Kidney (tissue), 13 donors: ENCODE measurements at regions not wholly inside any gene's neighbourhood (a gene's known extent, or its start where the extent isn't known, plus 50 kb on each side); places are given as distances from the start of the nearest gene placed in this dataset.

Experiments used
- DNase-seq, 5 donors: peaks; one replicate each; pipeline ENCODE4 v3.0.0-alpha.2; 2013 to 2020
- FAIRE-seq: peaks from 2 replicates; lab custom pipeline; 2012; peaks lifted over from hg19 to GRCh38; lab: Jason Lieb, UNC
- H3K27ac ChIP-seq, 2 donors: one replicate each; pipeline ENCODE4 v1.7.0; 2013; ENCODE audit warnings: low read depth in 2 of 2, low read length in 2 of 2, inconsistent platforms in 1 of 2
- H3K27me3 ChIP-seq: one replicate; pipeline ENCODE4 v1.7.1; 2013; ENCODE audit warnings: low read length, inconsistent platforms; ENCODE audit not compliant: control insufficient read depth, insufficient read depth
- H3K36me3 ChIP-seq, 3 donors: one replicate each; pipeline versions ENCODE4 v1.7.0 to v1.7.1; 2013; ENCODE audit warnings: low read length in 3 of 3, control low read depth in 1 of 3, inconsistent platforms in 1 of 3; ENCODE audit not compliant: insufficient read depth in 3 of 3, control insufficient read depth in 2 of 3
- H3K4me1 ChIP-seq, 3 donors: one replicate each; pipeline versions ENCODE4 v1.7.0 to v1.7.1; 2013; ENCODE audit warnings: low read length in 3 of 3, inconsistent platforms in 1 of 3, low read depth in 1 of 3; ENCODE audit not compliant: control insufficient read depth in 2 of 3, insufficient read depth in 2 of 3
- H3K4me3 ChIP-seq, 3 donors: one replicate each; pipeline versions ENCODE4 v1.7.0 to v1.8.1; 2013; ENCODE audit warnings: low read length in 3 of 3, control low read depth in 1 of 3, inconsistent platforms in 1 of 3
- H3K9ac ChIP-seq, 3 donors: one replicate each; pipeline versions ENCODE4 v1.7.0 to v1.7.1; 2013; ENCODE audit warnings: low read length in 3 of 3, control low read depth in 1 of 3, inconsistent platforms in 1 of 3
- H3K9me3 ChIP-seq, 3 donors: one replicate each; pipeline versions ENCODE4 v1.7.0 to v1.7.1; 2013; ENCODE audit warnings: low read length in 3 of 3, control low read depth in 1 of 3, inconsistent platforms in 1 of 3; ENCODE audit not compliant: control insufficient read depth in 2 of 3, insufficient read depth in 1 of 3
- intact Hi-C: fragments of 100-400 bp; cut with DNase I; formaldehyde crosslinking; loops from one replicate; pipeline ENCODE4 v1.11.1; 2022
- TF ChIP-seq, protein P1 (sequence below): IDR thresholded peaks from 3 replicates; pipeline ENCODE4 v1.5.1; 2012; ENCODE audit warnings: mild to moderate bottlenecking, moderate library complexity, borderline replicate concordance; ENCODE audit not compliant: insufficient read depth; ENCODE audit errors: extremely low read depth
- donor health status: control.
- donor health status: control.
- donor health status: control.
- donor health status: control.
- donor health status: control.
- donor health status: DM: yes; HTN: yes; CAD: no.
- donor health status: Normal renal cell carcinoma (clear cell type).

DNA sequence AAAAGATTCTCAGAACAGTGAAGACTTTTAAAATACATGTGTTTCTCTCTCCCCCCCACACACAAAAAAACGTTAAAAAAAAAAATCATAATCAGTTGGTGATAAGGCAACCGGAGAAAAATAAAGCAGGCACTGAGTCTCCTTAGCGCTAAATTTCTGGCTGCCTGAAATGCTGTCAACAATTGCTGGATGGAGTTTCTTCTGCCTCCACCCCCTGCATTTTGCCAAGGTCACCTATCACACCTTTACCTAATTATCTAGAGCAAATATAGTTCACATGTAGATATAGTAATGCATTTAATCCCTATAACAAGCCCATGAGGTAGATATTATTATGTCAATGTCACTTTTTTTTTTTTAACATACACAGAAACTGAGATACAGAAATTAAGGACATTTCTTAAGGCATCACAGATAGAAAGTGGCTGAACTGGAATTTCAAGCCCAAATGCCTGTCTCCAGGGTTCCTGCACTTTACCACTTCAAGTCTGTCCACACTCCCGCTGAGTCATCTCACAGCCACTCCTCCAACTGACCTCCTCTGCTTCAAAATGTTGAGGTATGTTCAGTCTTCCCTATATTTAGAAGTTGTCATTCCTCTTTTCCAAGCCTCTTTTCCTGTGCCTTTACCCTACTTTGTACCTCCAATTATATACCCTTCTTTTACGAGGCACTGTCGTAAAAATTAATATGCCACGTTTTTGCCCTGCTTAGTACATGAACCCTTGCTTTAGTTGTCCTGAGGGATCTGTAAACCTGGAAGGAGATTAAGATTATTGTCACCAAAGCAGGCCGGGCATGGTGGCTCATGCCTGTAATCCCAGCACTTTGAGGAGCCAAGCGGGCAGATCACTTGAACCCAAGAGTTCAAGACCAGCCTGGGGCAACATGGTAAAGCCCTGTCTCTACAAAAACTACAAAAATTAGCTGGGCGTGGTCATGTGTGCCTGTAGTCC is 72.8 kb upstream of the MPP7 start:
- intact Hi-C loops = no loop called here
- Histone ChIP-seq H3K4me3 (no peak overlapping the region), H3K36me3 (no peaks in the 10 kb centered on the region), H3K9me3 (no peaks in the 10 kb centered on the region), H3K4me1 (no peaks in the 10 kb centered on the region), H3K27me3 (no peaks in the 10 kb centered on the region), H3K9ac (no peak overlapping the region), H3K27ac (no peak overlapping the region)
- DNase-seq (no peak), FAIRE-seq (no peak)
- TF ChIP-seq, protein P1, sequence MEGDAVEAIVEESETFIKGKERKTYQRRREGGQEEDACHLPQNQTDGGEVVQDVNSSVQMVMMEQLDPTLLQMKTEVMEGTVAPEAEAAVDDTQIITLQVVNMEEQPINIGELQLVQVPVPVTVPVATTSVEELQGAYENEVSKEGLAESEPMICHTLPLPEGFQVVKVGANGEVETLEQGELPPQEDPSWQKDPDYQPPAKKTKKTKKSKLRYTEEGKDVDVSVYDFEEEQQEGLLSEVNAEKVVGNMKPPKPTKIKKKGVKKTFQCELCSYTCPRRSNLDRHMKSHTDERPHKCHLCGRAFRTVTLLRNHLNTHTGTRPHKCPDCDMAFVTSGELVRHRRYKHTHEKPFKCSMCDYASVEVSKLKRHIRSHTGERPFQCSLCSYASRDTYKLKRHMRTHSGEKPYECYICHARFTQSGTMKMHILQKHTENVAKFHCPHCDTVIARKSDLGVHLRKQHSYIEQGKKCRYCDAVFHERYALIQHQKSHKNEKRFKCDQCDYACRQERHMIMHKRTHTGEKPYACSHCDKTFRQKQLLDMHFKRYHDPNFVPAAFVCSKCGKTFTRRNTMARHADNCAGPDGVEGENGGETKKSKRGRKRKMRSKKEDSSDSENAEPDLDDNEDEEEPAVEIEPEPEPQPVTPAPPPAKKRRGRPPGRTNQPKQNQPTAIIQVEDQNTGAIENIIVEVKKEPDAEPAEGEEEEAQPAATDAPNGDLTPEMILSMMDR = no peak

DNA sequence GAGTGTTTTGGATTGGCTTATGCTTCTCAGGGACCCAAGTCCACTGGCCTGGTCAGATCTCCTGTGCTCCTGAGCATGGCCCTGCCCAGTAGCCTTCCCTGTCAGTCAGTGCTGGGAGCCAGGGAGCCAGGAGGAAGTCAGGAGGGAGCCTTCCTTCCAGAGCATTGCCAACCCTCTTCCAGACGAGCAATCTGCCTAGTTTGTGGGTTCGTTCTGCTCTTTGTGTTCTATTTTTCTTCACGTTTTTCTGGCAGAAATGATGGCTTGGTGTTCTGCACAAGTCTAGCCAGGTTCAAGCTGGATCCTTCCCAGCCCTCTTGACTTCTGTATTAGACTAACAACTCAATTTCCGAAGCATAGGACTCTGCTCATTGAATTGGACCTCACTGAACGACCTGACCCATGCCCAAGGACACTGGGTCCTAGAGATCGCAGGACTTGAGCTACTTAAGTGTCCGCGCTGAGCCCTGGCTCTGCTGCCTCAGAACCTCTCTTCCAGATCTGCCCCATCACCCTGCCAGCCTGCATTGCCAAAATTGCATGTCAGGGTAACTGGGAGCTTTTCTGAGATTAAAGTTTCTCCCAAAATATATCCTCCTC is 76.2 kb upstream of the MPP7 start:
- Histone ChIP-seq H3K9me3 (no peaks in the 10 kb centered on the region), H3K27ac (no peak overlapping the region), H3K27me3 (no peaks in the 10 kb centered on the region), H3K4me1 (no peaks in the 10 kb centered on the region), H3K9ac (no peak overlapping the region), H3K4me3 (no peak overlapping the region), H3K36me3 (no peaks in the 10 kb centered on the region)
- TF ChIP-seq, protein P1 = no peak
- FAIRE-seq (no peak), DNase-seq (no peak)
- intact Hi-C loops = no loop called here

DNA sequence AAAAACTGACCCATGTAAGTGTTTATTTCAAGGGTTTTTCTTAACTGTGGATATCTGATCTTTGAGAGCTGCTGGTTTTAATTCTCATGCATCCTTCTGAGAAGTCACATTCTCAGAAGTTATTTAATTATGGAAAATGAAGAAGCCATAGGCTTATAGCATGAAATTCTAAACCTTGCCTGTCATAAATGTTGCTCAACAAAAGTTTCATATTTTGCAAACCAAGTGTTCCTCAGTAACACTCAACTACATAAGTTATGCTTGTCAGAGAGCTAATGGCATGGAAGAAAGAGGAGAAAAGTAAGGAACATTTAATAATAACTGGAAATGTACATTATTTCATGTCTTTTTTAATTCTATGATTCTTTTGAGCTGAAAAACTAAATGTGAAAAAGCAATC is 78.6 kb upstream of the MPP7 start:
- DNase-seq (no peak), FAIRE-seq (no peak)
- no peak overlapping the region for H3K4me3 ChIP-seq
- no peak overlapping the region for H3K9ac ChIP-seq
- no peaks in the 10 kb centered on the region for H3K36me3 ChIP-seq
- intact Hi-C loops = no loop called here
- H3K4me1 ChIP-seq = no peaks in the 10 kb centered on the region
- H3K9me3 ChIP-seq = no peaks in the 10 kb centered on the region
- TF ChIP-seq, protein P1 = no peak
- no peaks in the 10 kb centered on the region for H3K27me3 ChIP-seq
- no peak overlapping the region for H3K27ac ChIP-seq
